ENCODE measurements at regions not wholly inside any gene's neighbourhood (a gene's known extent, or its start where the extent isn't known, plus 50 kb on each side); places are given as distances from the start of the nearest gene placed in this dataset.

DNA sequence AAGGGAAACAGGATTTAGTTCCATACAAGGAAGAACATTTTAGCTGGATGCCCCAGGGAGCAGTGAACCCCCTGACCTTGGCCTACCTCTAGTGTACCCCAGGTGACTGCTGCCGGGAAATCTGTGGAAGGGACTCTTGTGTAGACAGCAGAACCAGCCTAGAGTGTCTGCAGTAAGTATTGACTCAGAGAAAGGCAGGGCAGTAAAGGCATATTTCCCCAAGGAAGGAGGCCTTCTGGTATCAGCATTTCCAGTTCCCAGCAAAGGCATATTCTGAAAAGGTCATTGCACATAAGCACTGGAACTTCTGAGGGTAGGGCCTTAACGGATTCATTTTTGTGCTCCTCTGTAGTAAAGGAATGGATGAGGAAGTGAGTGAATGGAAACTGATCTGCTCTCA, 246.2 kb downstream of the FAM43A start (continued):
- TF ChIP-seq CHD1 (IDR thresholded peaks at IDR 0.05; ENCODE audit: low read depth, low read length) (no peak), MAFK (IDR thresholded peaks at IDR 0.05; ENCODE audit: low read depth, low read length) (no peak), FOS (IDR thresholded peaks at IDR 0.05; ENCODE audit: low read depth, low read length) (no peak)

GRCh38 chr3:194933465-194933864, 247.8 kb downstream of the FAM43A start:
- H3K36me3 ChIP-seq (ENCODE audit: control insufficient read depth, insufficient read depth, low read length) = no peaks in the 10 kb centered on the region
- H3K4me3 ChIP-seq (ENCODE audit: insufficient read depth, low read depth, low read length) = no peak overlapping the region
- no peak overlapping the region for H3K23ac ChIP-seq (ENCODE audit: low read depth, low read length)
- peaks cover 12% of the 10 kb centered on the region for H3K9me1 ChIP-seq (ENCODE audit: insufficient read depth, low read length)
- no peak overlapping the region for H2BK5ac ChIP-seq (ENCODE audit: low read depth, low read length, poor library complexity, severe bottlenecking)
- H3K56ac ChIP-seq (ENCODE audit: extremely low read depth, insufficient read depth, low read length) = no peak overlapping the region
- ATAC-seq (ENCODE audit: low read depth) = no peak
- H3K9me3 ChIP-seq (ENCODE audit: control insufficient read depth, insufficient read depth, low read length) = peaks cover 3% of the 10 kb centered on the region; the same call in 1 of the 2 replicates
- no peak overlapping the region for H2AK9ac ChIP-seq (replicated peaks; ENCODE audit: low read depth, low read length, poor library complexity)
- POLR2A ChIA-PET (ENCODE audit: unreplicated experiment) = no interaction called here
- no TSS peak for BruUV-seq (replicated peaks)
- no peak overlapping the region for H4K8ac ChIP-seq (ENCODE audit: low read depth in 2 of 2, low read length in 2 of 2)
- H3K18ac ChIP-seq (ENCODE audit: low read depth, low read length) = no peak overlapping the region
- H4K20me1 ChIP-seq (ENCODE audit: insufficient read depth, low read length) = no peaks in the 10 kb centered on the region
- CTCF ChIA-PET = no interaction called here
- H2AFZ ChIP-seq (replicated peaks; ENCODE audit: low read length, poor library complexity) = no peak overlapping the region
- H2BK15ac ChIP-seq (ENCODE audit: low read depth, low read length) = no peak overlapping the region
- H3K4me1 ChIP-seq (ENCODE audit: control insufficient read depth, insufficient read depth, low read length) = peaks cover 13% of the 10 kb centered on the region
- H3K79me1 ChIP-seq (ENCODE audit: low read depth in 1 of 2, low read length in 2 of 2) = no peaks in the 10 kb centered on the region
- no peak overlapping the region for H4K5ac ChIP-seq (ENCODE audit: low read depth, low read length)
- H2BK20ac ChIP-seq (ENCODE audit: low read depth, low read length) = no peak overlapping the region
- H3K14ac ChIP-seq (replicated peaks; ENCODE audit: low read depth, low read length) = no peak overlapping the region
- H2AK5ac ChIP-seq (ENCODE audit: low read depth, low read length) = no peak overlapping the region
- TF ChIP-seq MAZ (IDR thresholded peaks at IDR 0.05; ENCODE audit: borderline replicate concordance, low read depth, low read length) (no peak), RFX5 (IDR thresholded peaks at IDR 0.05; ENCODE audit: low read depth, low read length) (no peak), SMC3 (IDR thresholded peaks at IDR 0.05; ENCODE audit: low read depth, low read length) (no peak), POLR2A (IDR thresholded peaks at IDR 0.05; ENCODE audit: low read depth, low read length) (no peak), MAFK (IDR thresholded peaks at IDR 0.05; ENCODE audit: low read depth, low read length) (no peak), CTCF (conservative IDR thresholded peaks at IDR 0.05; ENCODE audit: low read depth, low read length) (no peak), BHLHE40 (IDR thresholded peaks at IDR 0.05; ENCODE audit: low read depth, low read length) (no peak), RCOR1 (IDR thresholded peaks at IDR 0.05; ENCODE audit: insufficient replicate concordance, low read length) (no peak), CHD1 (IDR thresholded peaks at IDR 0.05; ENCODE audit: low read depth, low read length) (no peak), ELK1 (IDR thresholded peaks at IDR 0.05; ENCODE audit: borderline replicate concordance, low read depth, low read length) (no peak), FOS (IDR thresholded peaks at IDR 0.05; ENCODE audit: low read depth, low read length) (no peak), NFE2L2 (IDR thresholded peaks at IDR 0.05; ENCODE audit: low read depth, low read length) (no peak), MXI1 (IDR thresholded peaks at IDR 0.05; ENCODE audit: borderline replicate concordance, low read depth, low read length) (no peak), CEBPB (IDR thresholded peaks at IDR 0.05; ENCODE audit: low read depth, low read length) (no peak)
- no peak overlapping the region for H3K9ac ChIP-seq (ENCODE audit: low read depth, low read length)
- no peak for DNase-seq
- in situ Hi-C loops (cut with MboI; ENCODE audit: low sequenced_read_pairs) = no loop called here
- peaks cover 2% of the 10 kb centered on the region; the same call in 1 of the 2 replicates for H3K27me3 ChIP-seq (ENCODE audit: control insufficient read depth, insufficient read depth, low read length)
- WGBS, 2 experiments (ENCODE audit: extremely low coverage in 2 of 2, insufficient read length in 1 of 2) = no CpG with 5 or more reads among the region's 5 CpGs
- no peak overlapping the region for H4K91ac ChIP-seq (ENCODE audit: insufficient read depth, low read depth, low read length)
- dilution Hi-C loops (cut with HindIII; ENCODE audit: low sequenced_read_pairs, unreplicated experiment) = no loop called here
- intact Hi-C loops (cut with micrococcal nuclease) = no loop called here
- H3K27ac ChIP-seq (ENCODE audit: insufficient read depth, low read length) = no peak overlapping the region
- H2BK120ac ChIP-seq (ENCODE audit: low read depth, low read length) = no peak overlapping the region
- H3K4me2 ChIP-seq (ENCODE audit: low read depth, low read length) = no peak overlapping the region
- no peak overlapping the region for H3K4ac ChIP-seq (ENCODE audit: low read depth, low read length)

Measured in IMR-90 (cell line).